ENCODE measurements at regions not wholly inside any gene's neighbourhood (a gene's known extent, or its start where the extent isn't known, plus 50 kb on each side); places are given as distances from the start of the nearest gene placed in this dataset.

GRCh38 chr12:28899951-28900350 lies 249.1 kb upstream of the FAR2 start:
- Histone ChIP-seq H3K4me1 (ENCODE audit: insufficient read depth, low read length, severe bottlenecking) (no peaks in the 10 kb centered on the region), H3F3A (ENCODE audit: insufficient read depth, low read length) (no peaks in the 10 kb centered on the region), H3K79me2 (ENCODE audit: insufficient read depth, low read length) (no peaks in the 10 kb centered on the region), H3K27me3 (ENCODE audit: insufficient read depth, low read length) (no peaks in the 10 kb centered on the region), H3K9me3 (ENCODE audit: low read length) (no peaks in the 10 kb centered on the region), H3K4me2 (ENCODE audit: low read length) (no peak overlapping the region), H3K36me3 (ENCODE audit: insufficient read depth, low read length) (no peaks in the 10 kb centered on the region), H2AFZ (ENCODE audit: low read length) (no peak overlapping the region), H4K20me1 (ENCODE audit: insufficient read depth, low read length) (no peaks in the 10 kb centered on the region), H3K9me2 (ENCODE audit: low read depth, low read length) (no peaks in the 10 kb centered on the region), H3K9ac (ENCODE audit: low read length) (no peak overlapping the region), H3K27ac (ENCODE audit: low read depth, low read length, poor library complexity, severe bottlenecking) (no peak overlapping the region), H3K4me3 (ENCODE audit: low read depth, low read length, poor library complexity, severe bottlenecking) (no peak overlapping the region)
- TF ChIP-seq EZH2 (IDR thresholded peaks at IDR 0.05; ENCODE audit: borderline replicate concordance, low read length) (no peak), CTCF (IDR thresholded peaks at IDR 0.05; ENCODE audit: low read length) (no peak)

GRCh38 chr12:28905220-28905955 lies 243.7 kb upstream of the FAR2 start:
- no peaks in the 10 kb centered on the region for H3K4me1 ChIP-seq (ENCODE audit: insufficient read depth, low read length, severe bottlenecking)
- no peak overlapping the region for H3K4me3 ChIP-seq (ENCODE audit: low read depth, low read length, poor library complexity, severe bottlenecking)
- no peaks in the 10 kb centered on the region for H3K9me2 ChIP-seq (ENCODE audit: low read depth, low read length)
- TF ChIP-seq CTCF (IDR thresholded peaks at IDR 0.05; ENCODE audit: low read length) = no peak
- no peak for TF ChIP-seq EZH2 (IDR thresholded peaks at IDR 0.05; ENCODE audit: borderline replicate concordance, low read length)
- no peaks in the 10 kb centered on the region for H3K27me3 ChIP-seq (ENCODE audit: insufficient read depth, low read length)
- no peak overlapping the region for H3K4me2 ChIP-seq (ENCODE audit: low read length)
- no peaks in the 10 kb centered on the region for H3F3A ChIP-seq (ENCODE audit: insufficient read depth, low read length)
- H2AFZ ChIP-seq (ENCODE audit: low read length) = no peak overlapping the region
- no peak overlapping the region for H3K9ac ChIP-seq (ENCODE audit: low read length)
- no peaks in the 10 kb centered on the region for H3K36me3 ChIP-seq (ENCODE audit: insufficient read depth, low read length)
- no peak overlapping the region for H3K27ac ChIP-seq (ENCODE audit: low read depth, low read length, poor library complexity, severe bottlenecking)
- no peaks in the 10 kb centered on the region for H4K20me1 ChIP-seq (ENCODE audit: insufficient read depth, low read length)
- no peaks in the 10 kb centered on the region for H3K9me3 ChIP-seq (ENCODE audit: low read length)
- no peaks in the 10 kb centered on the region for H3K79me2 ChIP-seq (ENCODE audit: insufficient read depth, low read length)

- Histone ChIP-seq H3K79me2 (ENCODE audit: insufficient read depth, low read length) (no peaks in the 10 kb centered on the region), H3K4me1 (ENCODE audit: insufficient read depth, low read length, severe bottlenecking) (no peaks in the 10 kb centered on the region), H3K27ac (ENCODE audit: low read depth, low read length, poor library complexity, severe bottlenecking) (no peak overlapping the region), H3K36me3 (ENCODE audit: insufficient read depth, low read length) (no peaks in the 10 kb centered on the region), H3K27me3 (ENCODE audit: insufficient read depth, low read length) (no peaks in the 10 kb centered on the region), H3K4me2 (ENCODE audit: low read length) (no peak overlapping the region), H4K20me1 (ENCODE audit: insufficient read depth, low read length) (no peaks in the 10 kb centered on the region), H3K9me3 (ENCODE audit: low read length) (no peaks in the 10 kb centered on the region), H2AFZ (ENCODE audit: low read length) (no peak overlapping the region), H3K9me2 (ENCODE audit: low read depth, low read length) (no peaks in the 10 kb centered on the region), H3F3A (ENCODE audit: insufficient read depth, low read length) (no peaks in the 10 kb centered on the region), H3K9ac (ENCODE audit: low read length) (no peak overlapping the region), H3K4me3 (ENCODE audit: low read depth, low read length, poor library complexity, severe bottlenecking) (no peak overlapping the region)
- TF ChIP-seq CTCF (IDR thresholded peaks at IDR 0.05; ENCODE audit: low read length) = no peak
These were observed 240.4 kb upstream of the FAR2 start for GRCh38 chr12:28908646-28909045.
